H1 (cell line): ENCODE measurements at regions not wholly inside any gene's neighbourhood (a gene's known extent, or its start where the extent isn't known, plus 50 kb on each side); places are given as distances from the start of the nearest gene placed in this dataset.

ENCODE experiments used
- CTCF ChIA-PET: fragments of 300-600 bp; sonication (Branson Sonifier 250); formaldehyde crosslinking; loops from one replicate; lab custom pipeline; 2021; ENCODE audit not compliant: partially characterized antibody; lab: Charles Lee
- POLR2A ChIA-PET: fragments of 300-600 bp; sonication (Branson Sonifier 250); formaldehyde crosslinking; loops from one replicate; lab custom pipeline; 2021; ENCODE audit warnings: inconsistent platforms; ENCODE audit not compliant: partially characterized antibody; lab: Charles Lee
- DNase-seq, 2 experiments: peaks; one replicate each; pipeline versions ENCODE4 v3.0.0 to v3.0.0-alpha.2; 2010 to 2022; ENCODE audit warnings: low spot score in 2 of 2, low read depth in 1 of 2, mixed read lengths in 1 of 2
- FAIRE-seq: peaks from 2 replicates; lab custom pipeline; 2011; peaks lifted over from hg19 to GRCh38; lab: Jason Lieb, UNC
- H2AFZ ChIP-seq: 2 replicates; pipeline ENCODE4 v1.8.1; 2012; ENCODE audit warnings: low read length, inconsistent platforms
- H2AK5ac ChIP-seq: 2 replicates; pipeline ENCODE4 v1.6.1; 2013; ENCODE audit warnings: low read depth, low read length
- H2BK120ac ChIP-seq: replicated peaks from 2 replicates; pipeline ENCODE3; 2013; ENCODE audit warnings: low read depth, low read length, inconsistent platforms
- H2BK12ac ChIP-seq: 2 replicates; pipeline ENCODE4 v1.6.1; 2013; ENCODE audit warnings: low read depth, low read length
- H2BK15ac ChIP-seq: 2 replicates; pipeline ENCODE4 v1.6.1; 2013; ENCODE audit warnings: low read length
- H2BK20ac ChIP-seq: 2 replicates; pipeline ENCODE4 v1.6.1; 2013; ENCODE audit warnings: low read length
- H2BK5ac ChIP-seq: 2 replicates; pipeline ENCODE4 v1.6.1; 2013; ENCODE audit warnings: low read depth, low read length
- H3K14ac ChIP-seq: 2 replicates; pipeline ENCODE4 v1.6.1; 2013; ENCODE audit warnings: inconsistent platforms; ENCODE audit not compliant: insufficient read length
- H3K18ac ChIP-seq: 2 replicates; pipeline ENCODE4 v1.6.1; 2013; ENCODE audit warnings: low read length; ENCODE audit errors: extremely low read depth
- H3K23ac ChIP-seq: 2 replicates; pipeline ENCODE4 v1.6.1; 2013; ENCODE audit warnings: inconsistent platforms; ENCODE audit not compliant: insufficient read length
- H3K23me2 ChIP-seq: 2 replicates; pipeline ENCODE4 v1.6.1; 2013; ENCODE audit warnings: low read depth, low read length
- H3K27ac ChIP-seq: 2 replicates; pipeline ENCODE4 v1.6.1; 2011; ENCODE audit warnings: low read depth, low read length, inconsistent platforms
- H3K27me3 ChIP-seq, 4 experiments: replicated peaks in 1 of 4; 1 replicate in 1 of 4; 2 replicates in 3 of 4; pipeline versions ENCODE4 v1.6.1 to v1.8.1; 2011 to 2013; ENCODE audit warnings: low read length in 3 of 4, mild to moderate bottlenecking in 3 of 4, inconsistent platforms in 2 of 4, mixed read lengths in 2 of 4, moderate library complexity in 1 of 4; ENCODE audit not compliant: control insufficient read depth in 3 of 4, insufficient read depth in 3 of 4; ENCODE audit errors: extremely low read depth in 1 of 4
- H3K36me3 ChIP-seq, 4 experiments: 2 replicates each; pipeline versions ENCODE4 v1.6.1 to v1.8.1; 2011 to 2013; ENCODE audit warnings: mild to moderate bottlenecking in 4 of 4, low read length in 3 of 4, moderate library complexity in 2 of 4, control low read depth in 1 of 4, inconsistent platforms in 1 of 4; ENCODE audit not compliant: insufficient read depth in 4 of 4, control insufficient read depth in 2 of 4
- H3K4ac ChIP-seq: replicated peaks from 2 replicates; pipeline ENCODE3; 2013; ENCODE audit warnings: low read length, low read depth, mixed read lengths, inconsistent platforms; ENCODE audit not compliant: insufficient read length
- H3K4me1 ChIP-seq, 4 experiments: replicated peaks in 1 of 4; 1 replicate in 1 of 4; 2 replicates in 3 of 4; pipeline versions ENCODE4 v1.6.1 to v1.8.1; 2011 to 2013; ENCODE audit warnings: low read length in 3 of 4, inconsistent platforms in 2 of 4, mixed read lengths in 1 of 4; ENCODE audit not compliant: insufficient read depth in 4 of 4, control insufficient read depth in 3 of 4
- H3K4me2 ChIP-seq, 2 experiments: 2 replicates each; pipeline versions ENCODE4 v1.6.1 to v1.8.1; 2011 to 2013; ENCODE audit warnings: low read depth in 2 of 2, low read length in 2 of 2, control low read depth in 1 of 2, inconsistent platforms in 1 of 2, mild to moderate bottlenecking in 1 of 2; ENCODE audit not compliant: insufficient read depth in 1 of 2
- H3K4me3 ChIP-seq, 4 experiments: fragments of 200-600, 300-600 bp in 1 of 4; sonication (generic), shearing (Covaris generic), sonication (Bioruptor Twin) in 1 of 4; 2 replicates each; pipeline versions ENCODE4 v1.5.1 to v1.8.1; 2011 to 2016; ENCODE audit warnings: low read length in 4 of 4, low read depth in 3 of 4, control low read depth in 2 of 4, inconsistent platforms in 2 of 4, mild to moderate bottlenecking in 2 of 4, mixed read lengths in 1 of 4, moderate library complexity in 1 of 4; ENCODE audit not compliant: insufficient read depth in 2 of 4; ENCODE audit errors: extremely low read depth in 1 of 4
- H3K56ac ChIP-seq: replicated peaks from 2 replicates; pipeline ENCODE3; 2013; ENCODE audit warnings: low read depth, mild to moderate bottlenecking, mixed read lengths, low read length, inconsistent platforms; ENCODE audit not compliant: insufficient read length
- H3K79me1 ChIP-seq: 2 replicates; pipeline ENCODE4 v1.6.1; 2013; ENCODE audit warnings: low read depth, low read length, control low read depth
- H3K79me2 ChIP-seq, 2 experiments: 2 replicates each; pipeline versions ENCODE4 v1.6.1 to v1.8.1; 2012 to 2013; ENCODE audit warnings: low read length in 2 of 2, mild to moderate bottlenecking in 2 of 2, inconsistent platforms in 1 of 2; ENCODE audit not compliant: insufficient read depth in 2 of 2, control insufficient read depth in 1 of 2
- H3K9ac ChIP-seq, 4 experiments: replicated peaks in 1 of 4; 1 replicate in 1 of 4; 2 replicates in 3 of 4; pipeline versions ENCODE4 v1.6.1 to v1.8.1; 2011 to 2013; ENCODE audit warnings: low read depth in 3 of 4, low read length in 3 of 4, control low read depth in 2 of 4, mild to moderate bottlenecking in 2 of 4, moderate library complexity in 2 of 4, inconsistent platforms in 1 of 4; ENCODE audit errors: extremely low read depth in 1 of 4
- H3K9me3 ChIP-seq, 2 experiments: 2 replicates each; pipeline versions ENCODE4 v1.6.1 to v1.8.1; 2012 to 2013; ENCODE audit warnings: mild to moderate bottlenecking in 2 of 2, moderate library complexity in 2 of 2, control low read depth in 1 of 2, inconsistent platforms in 1 of 2, low read depth in 1 of 2, low read length in 1 of 2, mixed read lengths in 1 of 2; ENCODE audit not compliant: insufficient read depth in 2 of 2
- H4K20me1 ChIP-seq, 2 experiments: replicated peaks in 1 of 2; 2 replicates each; pipeline versions ENCODE3 to v1.8.1; 2011 to 2013; ENCODE audit warnings: inconsistent platforms in 2 of 2, low read length in 2 of 2, mild to moderate bottlenecking in 1 of 2; ENCODE audit not compliant: insufficient read depth in 2 of 2, control insufficient read depth in 1 of 2
- H4K5ac ChIP-seq: 2 replicates; pipeline ENCODE4 v1.6.1; 2013; ENCODE audit warnings: low read length, low read depth, mixed read lengths, inconsistent platforms; ENCODE audit not compliant: insufficient read length
- H4K8ac ChIP-seq: 2 replicates; pipeline ENCODE4 v1.8.0; 2013; ENCODE audit warnings: mild to moderate bottlenecking, moderate library complexity, low read length, inconsistent platforms; ENCODE audit not compliant: insufficient read depth; ENCODE audit errors: extremely low read depth
- H4K91ac ChIP-seq: replicated peaks from 2 replicates; pipeline ENCODE3; 2013; ENCODE audit warnings: low read length, mixed read lengths, inconsistent platforms; ENCODE audit not compliant: insufficient read length
- ATF2 ChIP-seq: IDR thresholded peaks from 2 replicates; pipeline ENCODE4 v1.6.1; 2012; ENCODE audit warnings: low read length, inconsistent platforms
- CBX8 ChIP-seq: fragments of 300-800, 300-1000 bp; sonication (generic); IDR thresholded peaks from 2 replicates; pipeline ENCODE4 v1.7.1; 2016; ENCODE audit warnings: low read depth, low read length, borderline replicate concordance
- CEBPB ChIP-seq: IDR thresholded peaks from 2 replicates; pipeline ENCODE4 v1.6.1; 2012; ENCODE audit warnings: low read depth, low read length
- CHD1 ChIP-seq: IDR thresholded peaks from 2 replicates; pipeline ENCODE4 v1.6.1; 2012; ENCODE audit warnings: low read depth, low read length, improper control_type of control experiment
- CTBP2 ChIP-seq: IDR thresholded peaks from 2 replicates; pipeline ENCODE4 v1.7.0; 2011; ENCODE audit warnings: borderline replicate concordance, mild to moderate bottlenecking, moderate library complexity, mixed read lengths, low read length; ENCODE audit not compliant: insufficient read depth, insufficient read length
- E2F6 ChIP-seq: IDR thresholded peaks from 2 replicates; pipeline ENCODE4 v1.6.1; 2012; ENCODE audit warnings: inconsistent platforms
- EZH2 ChIP-seq: fragments of 200-600 bp; sonication (generic); IDR thresholded peaks from 2 replicates; pipeline ENCODE4 v1.7.1; 2012; ENCODE audit warnings: low read depth, mild to moderate bottlenecking, moderate library complexity, low read length, inconsistent platforms; ENCODE audit not compliant: severe bottlenecking
- GTF2F1 ChIP-seq: IDR thresholded peaks from 2 replicates; pipeline ENCODE4 v1.6.1; 2012; ENCODE audit warnings: low read depth, low read length, improper control_type of control experiment, borderline replicate concordance
- KDM1A ChIP-seq: fragments of 200-600, 300-600 bp; sonication (generic); IDR thresholded peaks from 2 replicates; pipeline ENCODE4 v1.7.1; 2016; ENCODE audit warnings: mild to moderate bottlenecking, low read length, borderline replicate concordance
- KDM4A ChIP-seq: IDR thresholded peaks from one replicate; pipeline ENCODE4 v1.7.1; 2012; ENCODE audit warnings: low read depth, mild to moderate bottlenecking, moderate library complexity, low read length, inconsistent platforms; ENCODE audit not compliant: severe bottlenecking
- SIN3A ChIP-seq, 2 experiments: IDR thresholded peaks in 1 of 2; conservative IDR thresholded peaks in 1 of 2; 2 replicates each; pipeline ENCODE4 v1.6.1; 2011 to 2012; ENCODE audit warnings: low read length in 2 of 2, improper control_type of control experiment in 1 of 2, low read depth in 1 of 2, mild to moderate bottlenecking in 1 of 2
- WGBS, 2 experiments: shearing (Covaris generic) in 1 of 2; methylation state at CpG; one replicate each; pipeline versions ENCODE4 v1.1.6 to v1.1.7; 2013 to 2015; ENCODE audit warnings: low lambda C conversion rate in 2 of 2, mixed read lengths in 2 of 2, inconsistent platforms in 1 of 2, low coverage in 1 of 2, missing lambda C conversion rate in 1 of 2; ENCODE audit not compliant: insufficient replicate concordance in 2 of 2, insufficient coverage in 1 of 2, insufficient read length in 1 of 2; ENCODE audit errors: extremely low coverage in 1 of 2, missing lambda C conversion rate in 1 of 2; 5-methylcytosine and 5-hydroxymethylcytosine counted together

- Histone ChIP-seq H2BK120ac (no peak overlapping the region), H4K20me1 (no peaks in the 10 kb centered on the region)
- TF ChIP-seq CBX8 (no peak), E2F6 (no peak), EZH2 (no peak), CHD1 (no peak), ATF2 (no peak), SIN3A (conservative IDR thresholded peaks at IDR 0.05 in 1 of 2, IDR thresholded peaks at IDR 0.05 in 1 of 2; ENCODE audit: low read depth in 1 of 2, low read length in 2 of 2) (no peak), GTF2F1 (no peak), KDM1A (no peak), KDM4A (no peak), CEBPB (no peak), CTBP2 (no peak)
These were observed 443.6 kb upstream of the TENM3 start for GRCh38 chr4:181799561-181800069.

More at GRCh38 chr4:181799561-181800069, 443.6 kb upstream of the TENM3 start:
- Histone ChIP-seq H2BK12ac (no peak overlapping the region), H2AFZ (no peak overlapping the region), H2AK5ac (no peak overlapping the region), H3K23me2 (no peaks in the 10 kb centered on the region), H3K23ac (no peak overlapping the region), H2BK5ac (no peak overlapping the region), H3K79me1 (no peaks in the 10 kb centered on the region), H3K18ac (no peak overlapping the region), H3K9me3 (peaks cover 2 to 5% of the 10 kb centered on the region in 2 experiments; a peak in 1 of 4 replicates), H3K4me2 (no peak overlapping the region), H3K27me3 (no peaks in the 10 kb centered on the region), H3K56ac (no peak overlapping the region), H4K91ac (no peak overlapping the region), H2BK20ac (no peak overlapping the region), H3K14ac (no peak overlapping the region), H3K4ac (no peak overlapping the region), H3K9ac (no peak overlapping the region), H3K79me2 (no peaks in the 10 kb centered on the region), H3K36me3 (no peaks in the 10 kb centered on the region; a peak in 1 of 8 replicates), H3K4me3 (no peak overlapping the region), H3K27ac (no peak overlapping the region), H4K5ac (no peak overlapping the region), H3K4me1 (no peaks in the 10 kb centered on the region), H4K8ac (no peak overlapping the region), H2BK15ac (no peak overlapping the region)
- ChIA-PET POLR2A (no interaction called here), CTCF (interaction anchor here (0.6 to 1.1 kb wide), 3 partner anchors 11 to 743 kb away, joined by 3 read pairs; no protein-coding TSS in a partner anchor)
- DNase-seq (no peak), FAIRE-seq (no peak)
- WGBS, 2 experiments: 90% methylated on average over 10 of the region's 10 CpGs; no CpG with 5 or more reads in 1 of the 2 experiments
